HG03342 (cell line): ENCODE measurements at regions not wholly inside any gene's neighbourhood (a gene's known extent, or its start where the extent isn't known, plus 50 kb on each side); places are given as distances from the start of the nearest gene placed in this dataset.
A peak's percentile ranks its signal among the peaks of the same experiment; 100 is the strongest.
"Not testable (repeated sequence)": the region's sequence is repeated elsewhere in the genome, so short reads cannot be mapped to it uniquely, and the experiment has no call there.

ENCODE experiments used
- ATAC-seq: cut with Tn5 transposase; IDR thresholded peaks from one replicate; pipeline ENCODE4 v1.9.1; 2021; ENCODE audit warnings: mild to moderate bottlenecking, moderate library complexity; ENCODE audit not compliant: unreplicated experiment

- ATAC-seq, result no peak
These were observed 139.5 kb upstream of the SMYD2 start for GRCh38 chr1:214141486-214141885.

- ATAC-seq, result no peak
These were observed 137.7 kb upstream of the SMYD2 start for GRCh38 chr1:214143006-214143992.

GRCh38 chr1:214144521-214144920 is 136.4 kb upstream of the SMYD2 start:
- not testable (repeated sequence) for ATAC-seq

GRCh38 chr1:214146523-214146922 is 134.4 kb upstream of the SMYD2 start:
- peak; percentile 62 for ATAC-seq

- ATAC-seq, result no peak
These were observed 126.2 kb upstream of the SMYD2 start for GRCh38 chr1:214154596-214155292.

GRCh38 chr1:214155987-214156625 is 124.9 kb upstream of the SMYD2 start:
- no peak for ATAC-seq

- ATAC-seq, result no peak
These were observed 116.8 kb upstream of the SMYD2 start for GRCh38 chr1:214164173-214164572.

GRCh38 chr1:214165850-214166374 is 115.0 kb upstream of the SMYD2 start:
- no peak for ATAC-seq

- no peak for ATAC-seq
These were observed 106.3 kb upstream of the SMYD2 start for GRCh38 chr1:214174508-214175199.

- ATAC-seq, result no peak
These were observed 102.9 kb upstream of the SMYD2 start for GRCh38 chr1:214178102-214178501.

- ATAC-seq, result no peak
These were observed 96.0 kb upstream of the SMYD2 start for GRCh38 chr1:214184992-214185391.

- ATAC-seq, result no peak
These were observed 94.7 kb upstream of the SMYD2 start for GRCh38 chr1:214186103-214186824.

GRCh38 chr1:214187121-214187900 is 93.6 kb upstream of the SMYD2 start:
- ATAC-seq, result no peak

GRCh38 chr1:214187933-214188332 is 93.0 kb upstream of the SMYD2 start:
- ATAC-seq, result no peak

GRCh38 chr1:214188835-214189234 is 92.1 kb upstream of the SMYD2 start:
- ATAC-seq, result no peak

GRCh38 chr1:214192825-214193643 is 87.9 kb upstream of the SMYD2 start:
- ATAC-seq, result no peak

GRCh38 chr1:214193691-214194090 is 87.3 kb upstream of the SMYD2 start:
- no peak for ATAC-seq

- no peak for ATAC-seq
These were observed 82.4 kb upstream of the SMYD2 start for GRCh38 chr1:214198571-214198970.
